ENCODE measurements at regions not wholly inside any gene's neighbourhood (a gene's known extent, or its start where the extent isn't known, plus 50 kb on each side); places are given as distances from the start of the nearest gene placed in this dataset.

DNA sequence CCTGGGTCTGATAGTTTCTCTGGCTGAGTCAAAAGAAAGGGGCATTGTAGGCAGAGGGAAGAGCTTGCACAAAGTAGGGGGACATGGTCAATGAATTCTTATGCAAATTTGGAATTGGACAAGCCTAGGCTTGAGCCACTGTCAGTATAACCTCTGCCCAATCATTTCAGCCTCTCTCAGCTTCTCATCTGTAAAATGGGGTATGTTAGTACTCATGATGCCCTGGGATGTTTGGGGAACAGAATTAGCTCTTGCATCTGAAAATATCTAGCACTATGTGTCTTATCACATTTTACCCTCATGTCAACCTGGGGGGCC, 148.6 kb downstream of the DHX35 start:
- in situ Hi-C loops (cut with HindIII; ENCODE audit: low sequenced_read_pairs): no loop called here

DNA sequence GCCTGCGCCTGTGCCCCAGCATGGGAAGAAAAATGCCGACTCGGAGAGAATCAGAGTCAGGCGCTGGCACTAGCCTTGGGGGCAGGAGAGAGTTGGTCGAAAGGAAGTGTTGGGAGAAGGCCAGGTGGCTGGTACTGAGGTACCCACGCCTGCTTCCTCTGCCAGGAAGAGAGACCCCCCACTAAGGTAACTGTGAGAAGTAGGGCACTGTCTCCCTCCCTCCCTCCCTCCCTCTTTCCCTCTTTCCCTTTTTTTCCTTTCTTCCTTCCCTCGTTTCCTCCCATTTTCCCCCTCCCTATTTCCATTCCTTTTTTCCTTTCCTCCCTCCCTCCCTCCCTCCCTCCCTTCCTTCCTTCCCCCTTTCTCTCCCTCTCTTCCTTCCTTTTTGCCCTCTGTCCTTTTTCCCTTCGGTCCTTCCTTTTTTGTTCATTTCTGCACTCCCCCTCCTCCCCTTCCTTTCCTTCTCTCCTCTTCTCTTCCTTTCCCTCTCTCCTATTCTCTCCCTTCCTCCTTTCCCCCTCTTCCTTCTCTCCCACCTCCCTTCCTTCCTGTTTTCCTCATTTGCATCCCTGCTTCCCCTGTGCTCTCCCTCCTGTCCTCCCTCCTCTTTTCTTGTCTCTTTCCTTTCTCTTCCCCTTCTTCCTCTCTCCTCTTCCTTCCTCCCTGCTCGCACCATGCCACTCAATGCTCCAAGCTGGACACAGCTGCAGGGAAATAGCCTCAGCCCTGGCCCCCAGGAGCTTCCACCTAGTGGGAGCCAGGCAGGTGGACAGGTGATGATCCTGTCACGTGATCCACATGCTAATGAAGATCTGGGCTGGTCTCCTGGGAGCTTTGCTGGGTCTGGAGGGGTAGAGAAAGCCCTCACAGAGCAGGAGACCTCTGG, 148.0 kb downstream of the DHX35 start:
- TF ChIP-seq, protein P1, sequence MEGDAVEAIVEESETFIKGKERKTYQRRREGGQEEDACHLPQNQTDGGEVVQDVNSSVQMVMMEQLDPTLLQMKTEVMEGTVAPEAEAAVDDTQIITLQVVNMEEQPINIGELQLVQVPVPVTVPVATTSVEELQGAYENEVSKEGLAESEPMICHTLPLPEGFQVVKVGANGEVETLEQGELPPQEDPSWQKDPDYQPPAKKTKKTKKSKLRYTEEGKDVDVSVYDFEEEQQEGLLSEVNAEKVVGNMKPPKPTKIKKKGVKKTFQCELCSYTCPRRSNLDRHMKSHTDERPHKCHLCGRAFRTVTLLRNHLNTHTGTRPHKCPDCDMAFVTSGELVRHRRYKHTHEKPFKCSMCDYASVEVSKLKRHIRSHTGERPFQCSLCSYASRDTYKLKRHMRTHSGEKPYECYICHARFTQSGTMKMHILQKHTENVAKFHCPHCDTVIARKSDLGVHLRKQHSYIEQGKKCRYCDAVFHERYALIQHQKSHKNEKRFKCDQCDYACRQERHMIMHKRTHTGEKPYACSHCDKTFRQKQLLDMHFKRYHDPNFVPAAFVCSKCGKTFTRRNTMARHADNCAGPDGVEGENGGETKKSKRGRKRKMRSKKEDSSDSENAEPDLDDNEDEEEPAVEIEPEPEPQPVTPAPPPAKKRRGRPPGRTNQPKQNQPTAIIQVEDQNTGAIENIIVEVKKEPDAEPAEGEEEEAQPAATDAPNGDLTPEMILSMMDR (IDR thresholded peaks at IDR 0.05; ENCODE audit: low read depth, low read length, missing control alignments): no peak
- in situ Hi-C loops (cut with HindIII; ENCODE audit: low sequenced_read_pairs): no loop called here
- DNase-seq (ENCODE audit: low read depth): no peak
- no peak overlapping the region for H3K4me3 ChIP-seq (ENCODE audit: low read depth, low read length)

More for the DNA sequence above, 148.6 kb downstream of the DHX35 start:
- TF ChIP-seq, protein P1 (IDR thresholded peaks at IDR 0.05; ENCODE audit: low read depth, low read length, missing control alignments): no peak
- DNase-seq (ENCODE audit: low read depth): no peak
- H3K4me3 ChIP-seq (ENCODE audit: low read depth, low read length): no peak overlapping the region

DNA sequence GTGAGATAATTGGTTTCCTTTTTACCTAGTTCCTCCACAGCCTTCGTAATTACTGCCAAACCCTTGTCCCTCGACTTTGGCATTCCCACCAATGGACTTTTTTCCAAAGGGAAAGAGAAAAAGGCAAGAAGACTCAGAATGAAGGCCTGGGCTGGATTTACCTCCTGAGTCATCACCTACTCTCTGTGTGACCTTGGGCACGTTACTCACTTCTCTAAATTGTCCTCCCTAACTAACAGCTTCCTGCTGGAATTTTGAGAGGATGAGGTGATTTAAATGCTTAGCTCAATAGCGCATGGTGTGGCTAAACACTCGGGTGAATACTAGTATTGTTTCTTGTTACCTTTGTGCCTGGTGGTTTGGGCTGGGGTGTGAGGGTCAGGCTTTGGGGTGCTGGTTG, 146.6 kb downstream of the DHX35 start:
- no peak for DNase-seq (ENCODE audit: low read depth)
- in situ Hi-C loops (cut with HindIII; ENCODE audit: low sequenced_read_pairs): no loop called here
- TF ChIP-seq, protein P1 (IDR thresholded peaks at IDR 0.05; ENCODE audit: low read depth, low read length, missing control alignments): no peak
- H3K4me3 ChIP-seq (ENCODE audit: low read depth, low read length): no peak overlapping the region

DNA sequence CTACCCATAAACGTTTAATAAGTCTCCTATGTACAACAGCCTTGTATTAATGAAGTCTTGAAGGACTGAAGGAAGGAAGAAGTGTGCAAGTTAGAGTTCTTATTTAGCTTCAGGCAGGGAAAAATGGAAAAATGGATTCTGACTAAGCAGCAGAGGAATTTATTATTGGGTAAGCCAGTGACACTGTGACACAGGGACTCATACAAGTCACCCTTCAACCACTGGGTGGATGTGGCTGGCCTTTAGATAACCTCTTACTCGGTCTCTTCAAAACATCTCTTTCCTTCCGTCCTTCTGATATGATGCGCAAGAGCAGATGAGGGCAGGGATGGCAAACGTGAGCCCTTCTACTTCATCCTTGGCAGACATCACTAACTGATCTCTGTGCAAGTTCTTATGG, 145.6 kb downstream of the DHX35 start:
- H3K4me3 ChIP-seq (ENCODE audit: low read depth, low read length): no peak overlapping the region
- in situ Hi-C loops (cut with HindIII; ENCODE audit: low sequenced_read_pairs): no loop called here
- TF ChIP-seq, protein P1 (IDR thresholded peaks at IDR 0.05; ENCODE audit: low read depth, low read length, missing control alignments): no peak
- no peak for DNase-seq (ENCODE audit: low read depth)

DNA sequence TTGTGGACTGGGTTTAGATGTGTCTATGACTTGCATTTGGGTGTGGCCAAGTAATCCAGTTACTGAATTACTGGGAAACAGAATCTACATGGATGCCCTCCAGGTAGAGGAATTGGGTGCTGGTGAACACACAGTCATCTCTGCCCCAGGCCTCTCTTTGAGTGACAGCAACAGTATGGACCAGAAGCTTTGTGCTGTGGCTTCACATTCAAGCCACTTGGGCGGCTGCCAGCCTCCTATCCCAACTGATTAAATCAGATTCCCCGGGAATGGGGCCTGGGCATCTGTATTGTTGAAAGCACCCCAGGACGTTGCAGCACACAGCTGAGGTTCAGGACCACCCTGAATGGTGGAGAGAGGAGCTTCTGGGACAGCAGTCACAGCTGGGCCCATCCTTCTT, 144.6 kb downstream of the DHX35 start:
- in situ Hi-C loops (cut with HindIII; ENCODE audit: low sequenced_read_pairs): no loop called here
- TF ChIP-seq, protein P1 (IDR thresholded peaks at IDR 0.05; ENCODE audit: low read depth, low read length, missing control alignments): no peak
- H3K4me3 ChIP-seq (ENCODE audit: low read depth, low read length): no peak overlapping the region
- DNase-seq (ENCODE audit: low read depth): no peak

DNA sequence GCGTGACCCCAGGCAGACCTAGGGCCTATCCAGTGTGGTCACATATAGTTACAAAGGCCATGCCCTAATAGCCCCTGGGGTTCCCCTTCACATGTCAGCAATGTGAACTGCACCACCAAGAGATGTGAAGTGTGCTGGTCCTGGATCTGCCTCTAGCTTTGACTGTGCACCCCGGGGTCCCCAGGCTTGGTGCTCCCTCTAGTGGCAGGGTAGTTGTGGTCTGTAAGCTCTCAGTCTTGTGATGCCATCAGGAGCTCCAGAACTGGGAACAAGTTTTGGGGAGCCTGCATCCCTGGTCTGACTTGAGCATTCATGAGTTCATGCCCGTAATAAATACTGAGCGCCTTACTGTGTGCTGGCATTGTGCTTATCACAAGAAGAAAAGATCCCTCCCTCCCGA, 143.4 kb downstream of the DHX35 start:
- DNase-seq (ENCODE audit: low read depth): no peak
- in situ Hi-C loops (cut with HindIII; ENCODE audit: low sequenced_read_pairs): no loop called here
- TF ChIP-seq, protein P1 (IDR thresholded peaks at IDR 0.05; ENCODE audit: low read depth, low read length, missing control alignments): no peak
- no peak overlapping the region for H3K4me3 ChIP-seq (ENCODE audit: low read depth, low read length)
